Superior temporal gyrus (tissue), 1 donor: ENCODE measurements at regions not wholly inside any gene's neighbourhood (a gene's known extent, or its start where the extent isn't known, plus 50 kb on each side); places are given as distances from the start of the nearest gene placed in this dataset.
A peak's percentile ranks its signal among the peaks of the same experiment; 100 is the strongest.
"Not testable (repeated sequence)": the region's sequence is repeated elsewhere in the genome, so short reads cannot be mapped to it uniquely, and the experiment has no call there.

Source experiments
- DNase-seq: peaks from one replicate; pipeline ENCODE4 v3.0.0-alpha.2; 2016; ENCODE audit errors: extremely low spot score

GRCh38 chr15:69673291-69673881, 220.8 kb downstream of the RPLP1 start:
- DNase-seq: peak; percentile 40

GRCh38 chr15:69675731-69676130, 223.1 kb downstream of the RPLP1 start:
- DNase-seq: no peak

DNA sequence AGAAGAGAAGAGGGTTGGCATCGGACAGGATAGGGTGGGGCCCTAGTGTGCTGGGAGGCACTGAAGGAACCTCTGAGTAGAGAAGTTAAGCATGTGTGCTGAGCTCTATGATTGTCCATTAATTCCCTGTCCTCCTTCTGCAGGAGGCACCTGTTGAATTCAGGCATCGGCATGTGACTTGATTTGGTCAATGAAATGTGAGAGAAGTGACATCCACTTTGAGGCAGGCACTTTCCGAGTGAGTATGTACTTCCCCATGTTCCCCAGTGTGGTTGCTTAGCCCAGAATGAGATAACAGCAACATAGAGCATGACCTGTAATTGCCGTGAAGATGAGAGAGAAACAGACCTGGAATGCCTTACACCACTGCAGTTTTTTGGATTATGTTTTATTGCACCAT, 224.8 kb downstream of the RPLP1 start:
- no peak for DNase-seq

DNA sequence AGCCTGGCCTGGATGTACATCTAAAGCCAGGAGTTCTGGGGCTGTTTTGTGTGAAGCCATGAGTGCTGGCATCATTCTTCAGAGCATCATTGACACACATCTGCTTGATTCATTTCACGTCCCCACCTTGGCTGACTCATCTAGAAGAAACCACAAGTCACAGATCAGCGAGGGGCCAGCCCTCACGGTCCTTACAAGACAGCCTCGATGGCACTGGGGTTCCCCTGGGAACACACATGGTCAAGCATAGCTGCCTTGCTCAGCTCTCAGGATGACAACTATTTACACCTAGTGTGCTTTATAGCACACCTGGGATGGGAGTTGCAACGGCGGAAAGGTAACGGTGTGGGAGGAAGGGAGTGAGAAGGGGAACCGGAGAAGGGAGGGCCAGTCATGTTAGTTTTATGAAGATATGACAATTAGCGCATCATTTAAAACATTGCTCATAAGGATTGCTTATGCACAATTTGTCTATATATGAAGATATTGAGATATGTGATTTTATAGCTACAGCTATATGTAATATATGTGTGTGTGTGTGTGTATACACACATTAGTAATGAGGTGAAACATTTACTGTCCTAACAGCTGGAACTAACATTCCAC, 227.1 kb downstream of the RPLP1 start:
- no peak for DNase-seq

GRCh38 chr15:69684823-69685222, 232.2 kb downstream of the RPLP1 start:
- DNase-seq: not testable (repeated sequence)

GRCh38 chr15:69685512-69686452, 233.2 kb downstream of the RPLP1 start:
- no peak for DNase-seq

- DNase-seq: no peak
Measured at GRCh38 chr15:69686626-69687025, 234.0 kb downstream of the RPLP1 start.

- DNase-seq: no peak
Measured at GRCh38 chr15:69689133-69689532, 236.5 kb downstream of the RPLP1 start.

- no peak for DNase-seq
Measured at GRCh38 chr15:69691307-69692015, 238.8 kb downstream of the RPLP1 start.

DNA sequence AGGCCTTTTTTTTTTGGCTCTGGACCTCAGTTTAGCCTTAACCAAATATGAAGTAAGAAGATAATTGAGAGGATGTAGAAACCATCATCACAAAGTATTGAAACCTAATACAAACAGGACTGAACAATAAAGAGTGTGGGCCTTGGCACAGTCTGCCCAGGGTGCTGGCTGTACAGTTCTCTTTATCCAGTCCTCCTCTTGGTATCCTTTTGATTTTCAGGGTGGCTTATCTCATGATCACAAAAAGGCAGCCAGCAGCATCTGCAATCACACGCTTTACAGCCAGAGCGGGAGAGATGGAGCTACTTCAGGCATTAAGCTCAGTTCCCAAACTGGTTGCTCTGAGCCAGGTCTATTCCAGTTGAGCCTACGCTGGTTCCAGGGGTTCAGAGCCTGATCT, 239.7 kb downstream of the RPLP1 start:
- DNase-seq: no peak

DNA sequence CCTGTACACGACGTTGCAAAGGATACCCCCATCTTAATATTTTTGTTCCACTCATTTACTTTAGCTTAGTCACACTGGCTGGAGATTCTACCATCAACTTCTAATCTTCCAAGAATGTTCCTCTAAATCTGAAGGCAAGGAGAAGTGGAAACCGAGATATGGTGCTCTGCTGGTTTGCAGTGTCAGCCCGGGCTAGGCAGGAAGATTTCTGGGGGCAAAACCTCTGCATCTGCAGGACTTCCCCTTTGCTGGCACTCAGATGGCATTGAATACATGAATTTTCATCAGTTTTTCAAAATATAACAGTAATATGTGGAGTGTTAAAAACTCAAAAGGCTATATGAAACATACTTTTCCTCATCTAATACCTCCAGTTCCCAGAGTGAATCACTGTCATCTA, 240.4 kb downstream of the RPLP1 start:
- DNase-seq: no peak

- no peak for DNase-seq
Measured at GRCh38 chr15:69696946-69697345, 244.3 kb downstream of the RPLP1 start.

- DNase-seq: no peak
Measured at GRCh38 chr15:69697916-69698315, 245.3 kb downstream of the RPLP1 start.

GRCh38 chr15:69699096-69699495, 246.5 kb downstream of the RPLP1 start:
- no peak for DNase-seq

DNA sequence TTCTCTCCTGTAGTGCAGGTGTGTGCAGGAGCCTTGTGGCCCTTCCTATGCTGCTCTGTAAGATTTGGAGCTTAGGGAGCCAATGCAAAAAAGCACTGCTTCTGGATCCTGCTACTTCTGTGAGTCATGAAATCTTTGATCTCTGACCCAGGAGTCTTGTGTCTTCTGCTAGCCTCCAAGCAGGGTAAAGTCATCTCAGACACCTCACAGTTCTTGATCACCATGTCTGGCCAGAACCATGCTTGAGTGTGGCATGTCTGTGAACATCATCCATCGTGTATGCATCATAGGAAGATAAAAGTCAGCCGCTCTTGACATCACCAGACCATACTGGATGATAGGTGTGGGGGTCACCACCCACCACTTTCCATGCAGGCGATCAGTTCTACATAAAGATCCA, 247.8 kb downstream of the RPLP1 start:
- DNase-seq: no peak

DNA sequence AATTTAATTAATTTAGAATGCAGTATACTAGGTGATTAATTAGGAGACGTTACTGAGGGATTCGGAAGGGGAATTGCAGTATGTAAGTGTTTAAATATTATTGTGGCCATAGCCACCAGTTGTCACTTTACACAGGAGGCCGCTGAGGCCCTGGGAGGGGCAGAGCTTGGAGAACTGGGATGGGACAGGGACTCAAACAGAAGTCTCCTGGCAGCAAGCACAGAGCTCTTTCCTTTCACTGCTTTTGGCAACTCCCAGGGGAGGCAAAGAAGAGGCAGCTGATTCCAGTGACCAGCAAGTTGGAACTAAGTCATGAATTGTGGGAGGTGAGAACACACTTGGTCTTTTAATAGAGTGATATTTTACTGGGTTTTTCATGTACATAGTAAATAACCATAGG, 248.6 kb downstream of the RPLP1 start:
- no peak for DNase-seq

- DNase-seq: peak; percentile 24
Measured at GRCh38 chr15:69703532-69704187, 251.0 kb downstream of the RPLP1 start.

DNA sequence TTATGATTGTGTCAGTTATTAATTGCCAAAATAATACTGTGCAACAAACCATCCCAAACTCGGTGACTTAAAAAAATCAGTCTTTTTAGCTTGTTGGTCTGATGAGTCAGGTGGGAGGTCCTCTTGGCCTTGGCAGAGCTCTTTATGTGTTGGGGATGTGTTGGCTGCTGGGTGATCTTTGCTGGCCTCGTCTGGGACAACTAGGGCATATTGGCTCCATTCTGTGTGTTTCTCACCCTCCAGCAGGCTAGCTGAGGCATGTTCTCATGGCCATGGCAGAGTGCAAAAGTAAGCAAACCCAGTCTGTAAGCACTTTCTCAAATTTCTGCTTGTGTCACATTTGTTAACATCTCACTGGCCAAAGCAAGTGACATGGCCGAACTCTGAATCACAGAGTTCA, 251.6 kb downstream of the RPLP1 start:
- no peak for DNase-seq

- no peak for DNase-seq
Measured at GRCh38 chr15:69704700-69705099, 252.1 kb downstream of the RPLP1 start.

GRCh38 chr15:69706353-69707097, 253.9 kb downstream of the RPLP1 start:
- DNase-seq: no peak

DNA sequence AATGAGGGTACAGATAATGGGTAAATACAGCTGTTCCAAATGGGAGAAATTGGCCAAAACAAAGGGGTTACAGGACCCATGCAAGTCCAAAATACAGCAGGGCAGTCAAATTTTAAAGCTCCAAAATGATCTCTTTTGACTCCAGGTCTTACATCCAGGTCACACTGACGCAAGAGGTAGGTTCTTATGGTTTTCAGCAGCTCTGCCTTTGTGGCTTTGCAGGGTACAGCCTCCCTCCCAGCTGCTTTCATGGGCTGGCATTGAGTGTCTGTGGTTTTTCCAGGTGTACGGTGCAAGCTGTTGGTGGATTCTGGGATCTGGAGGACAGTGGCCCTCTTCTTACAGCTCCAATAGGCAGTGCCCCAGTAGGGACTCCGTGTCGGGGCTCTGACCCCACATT, 254.6 kb downstream of the RPLP1 start:
- not testable (repeated sequence) for DNase-seq
